DOHH2 (cell line): ENCODE measurements at regions not wholly inside any gene's neighbourhood (a gene's known extent, or its start where the extent isn't known, plus 50 kb on each side); places are given as distances from the start of the nearest gene placed in this dataset.

Experiments used
- H3F3A ChIP-seq: fragments of 200-600 bp; sonication (generic), shearing (Covaris generic); 2 replicates; pipeline ENCODE4 v1.6.0; 2016; ENCODE audit warnings: antibody characterized with exemption, mild to moderate bottlenecking; ENCODE audit not compliant: control insufficient read depth, insufficient read depth
- H3K27ac ChIP-seq: fragments of 200-600 bp; sonication (generic); 2 replicates; pipeline ENCODE4 v1.5.1; 2014; ENCODE audit warnings: low read depth, mild to moderate bottlenecking, low read length, moderate library complexity
- H3K27me3 ChIP-seq: fragments of 200-600 bp; sonication (generic); 2 replicates; pipeline ENCODE4 v1.6.1; 2014; ENCODE audit warnings: mild to moderate bottlenecking, low read length, mixed read lengths; ENCODE audit not compliant: control insufficient read depth
- H3K36me3 ChIP-seq: fragments of 200-600 bp; sonication (generic); 2 replicates; pipeline ENCODE4 v1.6.1; 2014; ENCODE audit warnings: mild to moderate bottlenecking, low read length, moderate library complexity, mixed read lengths; ENCODE audit not compliant: control insufficient read depth
- H3K4me1 ChIP-seq: fragments of 200-600 bp; sonication (generic); 2 replicates; pipeline ENCODE4 v1.6.1; 2014; ENCODE audit warnings: mild to moderate bottlenecking, low read length, mixed read lengths; ENCODE audit not compliant: control insufficient read depth
- H3K4me2 ChIP-seq: fragments of 200-600 bp; sonication (generic); 2 replicates; pipeline ENCODE4 v1.6.0; 2014; ENCODE audit warnings: mild to moderate bottlenecking, low read length, moderate library complexity
- H3K4me3 ChIP-seq: fragments of 200-600 bp; sonication (generic); 2 replicates; pipeline ENCODE4 v1.5.1; 2014; ENCODE audit warnings: mild to moderate bottlenecking, low read length, mixed read lengths
- H3K79me2 ChIP-seq: fragments of 200-600 bp; sonication (generic); 2 replicates; pipeline ENCODE4 v1.6.1; 2014; ENCODE audit warnings: mild to moderate bottlenecking, low read length, mixed read lengths; ENCODE audit not compliant: control insufficient read depth
- H3K9me2 ChIP-seq: fragments of 200-600 bp; sonication (generic); replicated peaks from 2 replicates; pipeline ENCODE4 v1.6.1; 2014; ENCODE audit warnings: mild to moderate bottlenecking, low read length, mixed read lengths; ENCODE audit not compliant: control insufficient read depth
- H3K9me3 ChIP-seq: fragments of 200-600 bp; sonication (generic); 2 replicates; pipeline ENCODE4 v1.6.1; 2014; ENCODE audit warnings: antibody characterized with exemption, low read length, mixed read lengths; ENCODE audit not compliant: control insufficient read depth, insufficient read depth
- H4K20me1 ChIP-seq: fragments of 200-600 bp; sonication (generic); 2 replicates; pipeline ENCODE4 v1.6.0; 2014; ENCODE audit warnings: low read depth, mild to moderate bottlenecking, antibody characterized with exemption, low read length, moderate library complexity; ENCODE audit not compliant: control insufficient read depth, insufficient read depth
- CTCF ChIP-seq: fragments of 200-600 bp; sonication (generic); IDR thresholded peaks from one replicate; pipeline ENCODE4 v1.5.1; 2014; ENCODE audit warnings: antibody characterized with exemption, mild to moderate bottlenecking, low read depth, low read length; ENCODE audit not compliant: poor library complexity, severe bottlenecking
- EZH2phosphoT487 ChIP-seq: fragments of 200-600 bp; sonication (generic); IDR thresholded peaks from 2 replicates; pipeline ENCODE4 v1.6.1; 2017; ENCODE audit warnings: borderline replicate concordance, mild to moderate bottlenecking, antibody characterized with exemption, low read length, moderate library complexity, mixed read lengths

- Histone ChIP-seq H3K9me3 (0 out of 2 replicates have a peak, but pooled peaks cover 4% of the 10 kb centered on the region), H4K20me1 (no peaks in the 10 kb centered on the region)
- TF ChIP-seq EZH2phosphoT487 (no peak), CTCF (no peak)
Measured at GRCh38 chr13:83557845-83558244, 324.4 kb downstream of the SLITRK1 start.

GRCh38 chr13:83549671-83550070, 332.6 kb downstream of the SLITRK1 start:
- H3K9me2 ChIP-seq = no peaks in the 10 kb centered on the region
- no peaks in the 10 kb centered on the region for H3K9me3 ChIP-seq
- no peaks in the 10 kb centered on the region for H3K36me3 ChIP-seq
- no peaks in the 10 kb centered on the region for H3K79me2 ChIP-seq
- no peaks in the 10 kb centered on the region for H4K20me1 ChIP-seq
- H3K4me3 ChIP-seq = no peak overlapping the region
- no peak overlapping the region for H3K4me2 ChIP-seq
- H3K4me1 ChIP-seq = no peaks in the 10 kb centered on the region
- H3K27ac ChIP-seq = no peak overlapping the region
- TF ChIP-seq CTCF (no peak), EZH2phosphoT487 (no peak)
- no peaks in the 10 kb centered on the region for H3F3A ChIP-seq
- no peaks in the 10 kb centered on the region for H3K27me3 ChIP-seq

More at GRCh38 chr13:83557845-83558244, 324.4 kb downstream of the SLITRK1 start:
- Histone ChIP-seq H3K4me2 (no peak overlapping the region), H3K36me3 (no peaks in the 10 kb centered on the region), H3K79me2 (no peaks in the 10 kb centered on the region), H3K9me2 (no peaks in the 10 kb centered on the region), H3K4me3 (no peak overlapping the region), H3K4me1 (no peaks in the 10 kb centered on the region), H3K27me3 (no peaks in the 10 kb centered on the region), H3F3A (no peaks in the 10 kb centered on the region), H3K27ac (no peak overlapping the region)

- Histone ChIP-seq H3K4me2 (no peak overlapping the region), H3K4me3 (no peak overlapping the region), H3K27ac (no peak overlapping the region), H3K9me3 (no peaks in the 10 kb centered on the region), H3K79me2 (no peaks in the 10 kb centered on the region), H3K4me1 (no peaks in the 10 kb centered on the region), H3K27me3 (no peaks in the 10 kb centered on the region), H3K36me3 (no peaks in the 10 kb centered on the region), H3K9me2 (no peaks in the 10 kb centered on the region), H4K20me1 (no peaks in the 10 kb centered on the region), H3F3A (no peaks in the 10 kb centered on the region)
- TF ChIP-seq CTCF (no peak), EZH2phosphoT487 (no peak)
Measured at GRCh38 chr13:83547043-83547442, 335.2 kb downstream of the SLITRK1 start.
